ENCODE measurements at regions not wholly inside any gene's neighbourhood (a gene's known extent, or its start where the extent isn't known, plus 50 kb on each side); places are given as distances from the start of the nearest gene placed in this dataset.
"Not testable (repeated sequence)": the region's sequence is repeated elsewhere in the genome, so short reads cannot be mapped to it uniquely, and the experiment has no call there.

DNA sequence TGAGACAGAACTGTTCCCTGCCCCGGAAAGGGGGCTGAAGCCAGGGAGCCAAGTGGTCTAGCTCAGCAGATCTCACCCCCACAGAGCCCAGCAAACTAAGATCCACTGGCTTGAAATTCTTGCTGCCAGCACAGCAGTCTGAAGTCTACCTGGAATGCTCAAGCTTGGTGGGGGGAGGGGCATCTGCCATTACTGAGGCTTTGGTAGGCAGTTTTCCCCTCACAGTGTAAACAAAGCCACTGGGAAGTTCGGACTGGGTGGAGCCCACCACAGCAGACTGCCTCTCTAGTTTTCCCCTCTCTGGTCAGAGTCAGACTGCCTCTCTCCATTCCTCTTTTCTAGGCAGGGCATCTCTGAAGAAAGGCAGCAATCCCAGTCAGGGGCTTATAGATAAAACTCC is 68.5 kb upstream of the MAN1A1 start:
- ATAC-seq; intact Hi-C loops (cut with DNase I, micrococcal nuclease); DNase-seq: not testable (repeated sequence)

DNA sequence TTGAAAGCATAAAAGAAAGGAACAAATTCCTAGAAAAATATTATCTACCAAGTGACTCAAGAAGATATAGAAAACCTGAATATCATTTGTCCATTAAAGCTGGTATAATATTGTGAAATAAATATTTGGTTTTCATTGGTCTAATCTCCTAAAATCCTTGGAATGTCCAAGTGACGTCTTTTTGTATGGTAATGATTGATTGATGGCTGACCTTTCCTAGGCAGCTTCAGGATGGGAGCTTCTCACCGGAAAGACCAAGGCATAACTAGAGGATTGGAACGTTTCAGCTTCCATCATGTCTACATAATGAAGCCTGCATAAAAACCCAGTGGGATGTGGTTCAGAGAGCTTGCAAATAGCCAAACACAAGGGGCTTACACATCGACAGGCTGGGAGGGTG is 57.6 kb upstream of the MAN1A1 start:
- no peak for DNase-seq
- no peak for ATAC-seq
- intact Hi-C loops (cut with DNase I, micrococcal nuclease), result no loop called here

DNA sequence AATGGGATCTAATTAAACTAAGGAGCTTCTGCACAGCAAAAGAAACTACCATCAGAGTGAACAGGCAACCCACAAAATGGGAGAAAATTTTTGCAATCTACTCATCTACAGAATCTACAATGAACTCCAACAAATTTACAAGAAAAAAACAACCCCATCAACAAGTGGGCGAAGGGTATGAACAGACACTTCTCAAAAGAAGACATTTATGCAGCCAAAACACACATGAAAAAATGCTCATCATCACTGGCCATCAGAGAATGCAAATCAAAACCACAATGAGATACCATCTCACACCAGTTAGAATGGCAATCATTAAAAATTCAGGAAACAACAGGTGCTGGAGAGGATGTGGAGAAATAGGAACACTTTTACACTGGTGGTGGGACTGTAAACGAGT is 55.6 kb upstream of the MAN1A1 start:
- DNase-seq; intact Hi-C loops (cut with DNase I, micrococcal nuclease); ATAC-seq: not testable (repeated sequence)

Small RNA genes lying in the stretch of these regions (microRNA-seq; reads per million reads assigned to microRNA genes)
- gene MIR3144, result 0 reads per million in 2 donors
